HK-2 (cell line): ENCODE measurements at regions not wholly inside any gene's neighbourhood (a gene's known extent, or its start where the extent isn't known, plus 50 kb on each side); places are given as distances from the start of the nearest gene placed in this dataset.
"Not testable (repeated sequence)": the region's sequence is repeated elsewhere in the genome, so short reads cannot be mapped to it uniquely, and the experiment has no call there.

Experiments
- DNase-seq: peaks from one replicate; pipeline ENCODE4 v3.0.0-alpha.2; 2018; ENCODE audit not compliant: unreplicated experiment

- DNase-seq = not testable (repeated sequence)
These were observed 85.6 kb downstream of the OR2B2 start for GRCh38 chr6:27826612-27826985.

- not testable (repeated sequence) for DNase-seq
These were observed 86.2 kb downstream of the OR2B2 start for GRCh38 chr6:27825848-27826611.

GRCh38 chr6:27825025-27825793, 87.0 kb downstream of the OR2B2 start:
- DNase-seq = no peak

- DNase-seq = peak; percentile 41
These were observed 87.8 kb downstream of the OR2B2 start for GRCh38 chr6:27824211-27825024.

- DNase-seq = peak; percentile 45
These were observed 88.4 kb downstream of the OR2B2 start for GRCh38 chr6:27823714-27824210.

GRCh38 chr6:27816906-27817305, 95.3 kb downstream of the OR2B2 start:
- DNase-seq = no peak

GRCh38 chr6:27814665-27815424, 97.4 kb downstream of the OR2B2 start:
- peak; percentile 70 for DNase-seq

GRCh38 chr6:27814415-27814664, 97.9 kb downstream of the OR2B2 start:
- not testable (repeated sequence) for DNase-seq

GRCh38 chr6:27812805-27813492, 99.2 kb downstream of the OR2B2 start:
- DNase-seq = no peak

- DNase-seq = no peak
These were observed 100.0 kb downstream of the OR2B2 start for GRCh38 chr6:27812078-27812804.

- DNase-seq = no peak
These were observed 100.8 kb downstream of the OR2B2 start for GRCh38 chr6:27811451-27811772.

GRCh38 chr6:27810768-27811450, 101.3 kb downstream of the OR2B2 start:
- no peak for DNase-seq

GRCh38 chr6:27809939-27810767, 102.0 kb downstream of the OR2B2 start:
- peak; percentile 78 for DNase-seq

- no peak for DNase-seq
These were observed 102.9 kb downstream of the OR2B2 start for GRCh38 chr6:27809067-27809938.

GRCh38 chr6:27808242-27809066, 103.7 kb downstream of the OR2B2 start:
- DNase-seq = peak; percentile 36

GRCh38 chr6:27807441-27808241, 104.6 kb downstream of the OR2B2 start:
- DNase-seq = peak; percentile 80
